Heart left ventricle (tissue), 16 donors: ENCODE measurements at regions not wholly inside any gene's neighbourhood (a gene's known extent, or its start where the extent isn't known, plus 50 kb on each side); places are given as distances from the start of the nearest gene placed in this dataset.
"Not testable (repeated sequence)": the region's sequence is repeated elsewhere in the genome, so short reads cannot be mapped to it uniquely, and the experiment has no call there.

Experiments used
- ATAC-seq, 4 donors: fragments of 200-7000 bp; cut with Tn5 transposase; one replicate each; pipeline ENCODE4 v1.9.1; 2020 to 2022; ENCODE audit warnings: moderate library complexity in 4 of 4, mild to moderate bottlenecking in 3 of 4, moderate number of reproducible peaks in 1 of 4
- DNase-seq, 5 donors: peaks; one replicate each; pipeline ENCODE4 v3.0.0-alpha.2; 2020
- H3K27ac ChIP-seq, 12 donors: fragments of 200-600 bp; sonication (generic) in 4 of 12; one replicate each; pipeline versions ENCODE4 v1.5.0 to v1.8.0; 2016 to 2022; ENCODE audit warnings: mild to moderate bottlenecking in 2 of 12
- H3K27me3 ChIP-seq, 9 donors: fragments of 200-600 bp; sonication (generic) in 2 of 9; one replicate each; pipeline versions ENCODE4 v1.5.1 to v1.8.0; 2016 to 2022; ENCODE audit warnings: mild to moderate bottlenecking in 3 of 9
- H3K36me3 ChIP-seq, 9 donors: fragments of 200-600 bp; sonication (generic) in 2 of 9; one replicate each; pipeline versions ENCODE4 v1.5.0 to v1.8.0; 2018 to 2022; ENCODE audit warnings: mild to moderate bottlenecking in 2 of 9
- H3K4me1 ChIP-seq, 12 donors: fragments of 200-600 bp; sonication (generic) in 4 of 12; one replicate each; pipeline versions ENCODE4 v1.5.0 to v1.8.0; 2016 to 2022; ENCODE audit warnings: mild to moderate bottlenecking in 3 of 12
- H3K4me3 ChIP-seq, 12 donors: fragments of 200-600 bp; sonication (generic) in 4 of 12; one replicate each; pipeline versions ENCODE4 v1.5.0 to v1.8.0; 2017 to 2022; ENCODE audit warnings: mild to moderate bottlenecking in 9 of 12, moderate library complexity in 4 of 12
- H3K9me3 ChIP-seq, 12 donors: fragments of 200-600 bp; sonication (generic) in 4 of 12; one replicate each; pipeline versions ENCODE4 v1.5.0 to v1.8.0; 2016 to 2022; ENCODE audit warnings: mild to moderate bottlenecking in 1 of 12
- POLR2A ChIP-seq, 2 donors: fragments of 450-650 bp; IDR thresholded peaks; one replicate each; pipeline ENCODE4 v1.6.1; 2017; ENCODE audit warnings: antibody characterized with exemption in 2 of 2, mild to moderate bottlenecking in 2 of 2, moderate library complexity in 2 of 2
- WGBS, 4 donors: extraction: QIAGEN DNeasy Blood & Tissue Kit in 2 of 4; methylation state at CpG; one replicate each; pipeline versions ENCODE4 v1.1.5 to v1.1.7; 2013 to 2018; 5-methylcytosine and 5-hydroxymethylcytosine counted together
- intact Hi-C, 10 donors: fragments of 100-400 bp; cut with DNase I; formaldehyde crosslinking; loops; one replicate each; pipeline versions ENCODE4 v1.11.1 to v1.14.2; 2022
- TF ChIP-seq, protein P1 (sequence below), 12 donors: fragments of 200-600 bp; sonication (generic) in 4 of 12; IDR thresholded peaks; one replicate each; pipeline versions ENCODE4 v1.5.0 to v1.8.0; 2018 to 2022; ENCODE audit warnings: antibody characterized with exemption in 12 of 12, mild to moderate bottlenecking in 5 of 12
- donor health status: ischemic (EF 13 %, LVEDD 7.1; RV severe dilation, severe dysfunction).
- donor health status: healthy with polysubstance abuse.
- donor health status: DM: no; HTN: yes; CAD: no.
- donor health status: DM: no; HTN: no; CAD: no.
- donor health status: ischemic (EF 25% LVEDD 6.9; RV normal size, moderate dysfunction).
- donor health status: ischemic (EF 25% LVEDD 5.7; RV mildly dilated, moderate dysfunction).
- donor health status: healthy.
- donor health status: DM: yes; HTN: yes; CAD: no.
- donor health status: ischemic (EF 35%, LVEDD 5.7; RV mildly dilated, moderate dysfunction).
- donor health status: nonischemic (EF 11% LVEDD 7.7; RV severe dilation, severe dysfunction).
- donor health status: DM: yes; HTN: yes; CAD: no.
- donor health status: PGD.
- donor health status: ischemic (EF 29% LVEDD 5.4; RV normal size, mild dysfunction).
- donor health status: nonischemic (EF 23%, LVEDD 6.1; RV moderate dilation, normal function).

DNA sequence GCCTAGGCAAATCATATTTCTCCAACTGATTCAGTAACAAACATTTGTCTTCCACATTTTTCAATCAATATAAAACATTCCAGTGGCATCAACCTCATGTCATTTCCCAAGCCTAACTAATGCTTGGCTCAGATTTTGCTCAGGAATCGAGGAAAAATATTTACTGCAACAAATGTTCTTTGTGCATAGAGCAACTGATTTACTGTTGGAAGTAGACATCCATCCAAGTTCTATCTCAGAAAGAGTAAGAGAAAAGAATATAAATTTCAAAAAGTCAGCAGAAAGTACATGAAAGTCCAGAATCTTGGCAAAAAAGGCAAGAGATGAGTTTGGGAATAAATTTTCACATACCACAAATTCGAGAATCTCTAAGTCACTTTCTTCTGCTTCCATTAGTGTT is 2245.0 kb upstream of the RAG2 start:
- Histone ChIP-seq H3K27ac (no peak overlapping the region), H3K9me3 (peaks cover 0 to 8% (median under 1%) of the 10 kb centered on the region in 12 donors), H3K27me3 (no peaks in the 10 kb centered on the region), H3K4me3 (no peak overlapping the region), H3K4me1 (no peaks in the 10 kb centered on the region), H3K36me3 (no peaks in the 10 kb centered on the region)
- DNase-seq, result no peak
- no peak for ATAC-seq
- intact Hi-C loops, result no loop called here
- WGBS, 4 donors, result 49 to 61% (median 60%) methylated on average over 2 of the region's 2 CpGs
- TF ChIP-seq, protein P1, sequence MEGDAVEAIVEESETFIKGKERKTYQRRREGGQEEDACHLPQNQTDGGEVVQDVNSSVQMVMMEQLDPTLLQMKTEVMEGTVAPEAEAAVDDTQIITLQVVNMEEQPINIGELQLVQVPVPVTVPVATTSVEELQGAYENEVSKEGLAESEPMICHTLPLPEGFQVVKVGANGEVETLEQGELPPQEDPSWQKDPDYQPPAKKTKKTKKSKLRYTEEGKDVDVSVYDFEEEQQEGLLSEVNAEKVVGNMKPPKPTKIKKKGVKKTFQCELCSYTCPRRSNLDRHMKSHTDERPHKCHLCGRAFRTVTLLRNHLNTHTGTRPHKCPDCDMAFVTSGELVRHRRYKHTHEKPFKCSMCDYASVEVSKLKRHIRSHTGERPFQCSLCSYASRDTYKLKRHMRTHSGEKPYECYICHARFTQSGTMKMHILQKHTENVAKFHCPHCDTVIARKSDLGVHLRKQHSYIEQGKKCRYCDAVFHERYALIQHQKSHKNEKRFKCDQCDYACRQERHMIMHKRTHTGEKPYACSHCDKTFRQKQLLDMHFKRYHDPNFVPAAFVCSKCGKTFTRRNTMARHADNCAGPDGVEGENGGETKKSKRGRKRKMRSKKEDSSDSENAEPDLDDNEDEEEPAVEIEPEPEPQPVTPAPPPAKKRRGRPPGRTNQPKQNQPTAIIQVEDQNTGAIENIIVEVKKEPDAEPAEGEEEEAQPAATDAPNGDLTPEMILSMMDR (IDR thresholded peaks at IDR 0.05), result no peak
- TF ChIP-seq POLR2A (IDR thresholded peaks at IDR 0.05), result no peak

DNA sequence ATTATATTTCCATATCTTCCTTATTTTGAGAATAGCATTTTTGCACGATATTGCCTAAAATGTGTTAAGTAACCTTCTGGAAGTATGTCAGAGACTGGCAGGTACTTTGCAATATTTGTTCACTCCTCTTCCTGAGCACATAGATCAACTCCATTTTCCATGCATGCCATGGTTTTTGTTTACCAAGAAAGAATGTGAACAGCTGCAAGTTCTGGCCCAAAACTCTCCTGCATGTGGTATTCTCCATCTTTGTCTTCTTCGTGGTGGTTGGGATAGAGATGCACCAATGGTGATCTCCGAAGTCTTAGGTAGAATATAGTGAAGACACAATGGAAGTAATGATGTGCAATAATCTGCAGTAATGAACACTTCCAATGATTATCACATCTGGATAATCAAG is 2241.0 kb upstream of the RAG2 start:
- intact Hi-C loops, result no loop called here
- 72 to 84% (median 80%) methylated on average over 3 of the region's 3 CpGs for WGBS, 4 donors
- DNase-seq, result no peak
- H3K27ac ChIP-seq, result no peak overlapping the region
- TF ChIP-seq, protein P1 (IDR thresholded peaks at IDR 0.05), result no peak
- TF ChIP-seq POLR2A (IDR thresholded peaks at IDR 0.05), result no peak
- no peaks in the 10 kb centered on the region for H3K36me3 ChIP-seq
- H3K9me3 ChIP-seq, result no peaks in the 10 kb centered on the region
- no peak overlapping the region for H3K4me3 ChIP-seq
- no peaks in the 10 kb centered on the region for H3K4me1 ChIP-seq
- no peaks in the 10 kb centered on the region for H3K27me3 ChIP-seq
- no peak for ATAC-seq

DNA sequence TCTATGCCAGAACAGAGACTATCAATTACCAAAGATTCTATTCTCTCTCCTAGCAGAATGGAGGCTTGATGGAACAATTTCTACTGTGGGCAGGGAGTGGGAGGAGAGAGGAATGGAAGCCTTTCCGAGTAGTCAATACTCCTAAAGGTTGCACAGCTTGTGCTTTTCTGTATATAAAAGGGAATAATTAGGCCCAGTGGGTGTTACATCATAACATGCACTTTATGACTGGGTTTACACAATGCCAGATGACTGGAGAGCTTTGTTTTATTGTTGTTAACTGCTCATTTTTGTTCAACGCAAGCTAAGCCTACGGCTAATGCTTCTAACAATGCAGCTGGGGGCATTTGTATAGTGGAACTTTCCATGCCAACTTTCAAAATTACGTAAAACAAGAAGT is 2237.9 kb upstream of the RAG2 start:
- Histone ChIP-seq H3K9me3 (no peaks in the 10 kb centered on the region), H3K27ac (no peak overlapping the region), H3K36me3 (no peaks in the 10 kb centered on the region), H3K4me1 (no peaks in the 10 kb centered on the region), H3K4me3 (no peak overlapping the region), H3K27me3 (no peaks in the 10 kb centered on the region)
- 79 to 86% (median 84%) methylated on average over 4 of the region's 4 CpGs for WGBS, 4 donors
- DNase-seq (no peak), ATAC-seq (no peak)
- intact Hi-C loops, result no loop called here
- TF ChIP-seq, protein P1 (IDR thresholded peaks at IDR 0.05), result no peak
- no peak for TF ChIP-seq POLR2A (IDR thresholded peaks at IDR 0.05)

DNA sequence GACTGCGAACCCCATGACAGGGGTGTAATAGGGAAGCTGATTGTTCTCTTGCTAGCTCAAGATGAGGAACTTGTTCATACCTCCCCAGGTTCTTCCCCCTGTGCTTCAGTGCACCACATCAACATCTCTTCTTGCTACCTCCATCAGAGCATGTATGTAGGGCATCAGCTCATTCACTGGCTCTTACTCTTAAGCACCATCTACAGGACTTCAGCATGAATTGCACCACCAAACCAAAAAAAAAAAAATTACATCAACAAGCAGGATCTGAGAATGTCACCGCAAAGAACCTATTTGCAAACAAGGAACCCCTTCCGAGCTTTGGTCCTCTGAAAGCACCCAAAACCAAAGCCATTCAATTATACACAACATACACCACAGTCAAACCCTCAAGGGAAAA is 2226.5 kb upstream of the RAG2 start:
- Histone ChIP-seq H3K4me1 (no peaks in the 10 kb centered on the region), H3K27me3 (no peaks in the 10 kb centered on the region), H3K36me3 (no peaks in the 10 kb centered on the region), H3K9me3 (peaks cover 0 to 31% (median 14%) of the 10 kb centered on the region in 12 donors), H3K4me3 (no peak overlapping the region), H3K27ac (no peak overlapping the region)
- intact Hi-C loops, result no loop called here
- DNase-seq (no peak), ATAC-seq (no peak)
- TF ChIP-seq POLR2A (IDR thresholded peaks at IDR 0.05), result no peak
- TF ChIP-seq, protein P1 (IDR thresholded peaks at IDR 0.05), result peak in 2 of 12 donors; percentile 4 to 12
- WGBS, 4 donors, result 75 to 81% (median 76%) methylated on average over 2 to 3 of the region's 3 CpGs

DNA sequence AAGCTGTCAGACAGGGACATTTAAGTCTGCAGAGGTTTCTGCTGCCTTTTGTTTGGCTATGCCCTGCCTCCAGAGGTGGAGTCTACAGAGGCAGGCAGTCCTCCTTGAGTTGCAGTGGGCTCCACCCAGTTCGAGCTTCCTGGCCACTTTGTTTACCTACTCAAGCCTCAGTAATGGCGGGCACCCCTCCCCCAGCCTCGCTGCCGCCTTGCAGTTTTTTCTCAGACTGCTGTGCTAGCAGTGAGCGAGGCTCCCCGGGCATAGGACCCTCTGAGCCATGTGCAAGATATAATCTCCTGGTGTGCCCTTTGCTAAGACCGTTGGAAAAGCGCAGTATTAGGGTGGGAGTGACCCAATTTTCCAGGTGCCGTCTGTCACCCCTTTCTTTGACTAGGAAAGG is 2223.8 kb upstream of the RAG2 start:
- H3K27me3 ChIP-seq, H3K4me1 ChIP-seq, H3K9me3 ChIP-seq, H3K27ac ChIP-seq, H3K36me3 ChIP-seq, DNase-seq, H3K4me3 ChIP-seq, ATAC-seq, intact Hi-C loops: not testable (repeated sequence)
- WGBS, 4 donors, result 85 to 88% (median 85%) methylated on average over 9 of the region's 9 CpGs
